NCI-H2081 (cell line): ENCODE measurements at regions not wholly inside any gene's neighbourhood (a gene's known extent, or its start where the extent isn't known, plus 50 kb on each side); places are given as distances from the start of the nearest gene placed in this dataset.

Experiments used
- DNase-seq, 2 experiments: peaks; one replicate each; lab custom pipeline; 2025; lab: John Stamatoyannopoulos, UW

DNA sequence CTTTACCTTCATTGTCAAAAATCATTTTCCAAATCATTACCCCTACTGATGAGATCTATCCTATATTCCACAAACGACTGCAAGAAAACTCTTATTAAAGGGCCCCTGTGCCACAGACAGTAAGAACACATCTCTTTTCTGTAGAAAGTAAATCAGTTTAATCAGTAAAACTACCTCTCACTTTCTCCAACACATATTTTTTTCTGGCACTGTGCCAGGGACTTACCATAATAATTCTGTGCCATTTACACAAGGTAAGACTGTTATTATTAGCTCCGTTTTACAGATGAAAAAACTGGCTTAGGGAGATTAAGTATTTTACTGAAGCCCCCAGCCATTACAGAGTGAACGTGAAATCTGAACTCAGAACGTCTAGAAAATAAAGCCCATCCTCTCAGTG, 587.0 kb upstream of the COX7C start:
- DNase-seq, result no peak

GRCh38 chr5:86038566-86038965, 579.2 kb upstream of the COX7C start:
- DNase-seq, result no peak

DNA sequence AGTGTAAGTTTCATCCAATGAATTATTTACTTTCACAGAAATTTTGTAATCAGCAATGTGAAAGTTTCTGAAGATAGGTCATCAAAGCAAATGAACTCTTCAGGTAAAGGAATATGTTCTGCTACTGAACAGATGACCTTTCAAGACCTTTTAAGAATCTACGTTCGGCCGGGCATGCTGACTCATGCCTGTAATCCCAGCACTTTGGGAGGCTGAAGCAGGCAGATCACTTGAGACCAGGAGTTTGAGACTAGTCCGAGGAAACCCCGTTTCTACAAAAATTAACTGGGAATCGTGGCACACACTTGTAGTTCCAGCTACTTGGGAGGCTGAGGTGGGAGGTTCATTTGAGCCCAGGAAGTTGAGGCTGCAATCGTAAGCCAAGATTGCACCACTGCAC, 578.4 kb upstream of the COX7C start:
- no peak for DNase-seq

DNA sequence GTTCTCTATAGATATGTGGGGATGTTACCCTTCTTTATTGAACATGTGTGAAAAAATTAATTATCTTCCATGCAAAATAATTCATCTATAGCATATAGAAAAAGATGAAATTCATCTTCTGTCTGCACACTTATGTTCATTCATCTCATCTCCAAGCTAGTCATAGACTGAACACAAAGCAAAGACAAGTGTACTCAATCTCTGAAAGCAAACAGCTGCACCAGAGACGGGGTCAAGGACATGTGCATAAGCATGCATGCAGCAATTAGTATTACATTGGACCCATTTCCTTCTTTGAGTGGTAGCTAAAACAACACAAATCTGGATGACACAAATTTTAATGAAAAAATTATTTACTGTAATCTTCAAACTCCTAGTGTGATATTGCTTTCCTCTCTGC, 547.0 kb upstream of the COX7C start:
- no peak for DNase-seq

DNA sequence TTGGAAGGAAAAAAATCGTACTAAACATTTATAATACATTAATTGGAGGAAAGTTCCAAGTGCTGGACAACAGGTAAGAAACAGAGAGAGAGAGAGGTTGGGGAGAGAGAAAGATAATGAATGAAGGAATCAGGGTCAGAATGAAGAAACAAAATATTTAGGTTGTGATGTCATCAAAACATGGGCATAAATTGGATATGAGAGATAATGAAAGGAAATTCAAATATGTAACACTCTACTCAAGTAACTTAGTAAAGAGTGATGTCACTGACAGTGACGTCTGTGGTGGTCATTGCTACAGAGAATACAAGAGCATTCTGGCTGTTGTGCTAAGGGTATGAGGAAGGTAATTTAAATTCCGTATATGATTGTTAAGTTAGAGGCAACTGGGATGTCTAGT, 543.4 kb upstream of the COX7C start:
- no peak for DNase-seq

DNA sequence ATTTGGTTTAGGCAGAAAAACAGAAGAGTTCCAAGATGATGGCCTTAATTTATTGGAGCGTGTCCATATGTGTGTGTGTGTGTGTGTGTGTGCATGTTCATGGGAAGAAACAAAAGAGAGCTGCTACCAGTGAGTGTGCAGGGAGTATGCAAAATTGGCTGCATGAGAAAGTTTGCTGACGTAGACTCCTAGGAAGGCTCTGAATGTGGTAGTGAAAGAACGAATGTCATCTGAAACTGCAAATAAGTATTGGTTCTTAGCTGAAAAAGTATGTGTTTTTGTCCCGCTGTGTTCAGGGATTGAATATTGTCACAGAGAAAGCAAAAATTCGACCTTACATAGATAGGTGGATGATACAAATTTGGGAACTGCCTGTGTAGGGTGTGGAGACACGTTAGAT, 542.6 kb upstream of the COX7C start:
- DNase-seq, result no peak

DNA sequence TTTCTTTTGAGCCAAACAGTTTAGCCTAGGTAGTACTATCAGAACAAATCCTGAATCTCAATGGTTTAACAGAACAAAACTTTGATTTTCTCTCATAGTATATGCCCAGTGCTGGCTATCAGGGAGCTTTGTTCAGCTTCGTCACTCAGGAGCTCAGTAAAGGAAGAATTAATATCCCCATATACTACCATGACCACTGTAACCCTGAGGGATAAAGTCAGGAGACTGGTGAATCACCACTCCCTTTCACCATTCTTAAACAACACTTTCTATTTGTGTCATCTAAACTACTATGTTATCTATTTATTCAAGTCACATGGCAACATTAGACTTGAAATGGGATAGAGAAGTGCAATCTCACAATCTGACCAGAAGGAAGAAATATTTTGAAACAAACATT, 522.6 kb upstream of the COX7C start:
- no peak for DNase-seq

DNA sequence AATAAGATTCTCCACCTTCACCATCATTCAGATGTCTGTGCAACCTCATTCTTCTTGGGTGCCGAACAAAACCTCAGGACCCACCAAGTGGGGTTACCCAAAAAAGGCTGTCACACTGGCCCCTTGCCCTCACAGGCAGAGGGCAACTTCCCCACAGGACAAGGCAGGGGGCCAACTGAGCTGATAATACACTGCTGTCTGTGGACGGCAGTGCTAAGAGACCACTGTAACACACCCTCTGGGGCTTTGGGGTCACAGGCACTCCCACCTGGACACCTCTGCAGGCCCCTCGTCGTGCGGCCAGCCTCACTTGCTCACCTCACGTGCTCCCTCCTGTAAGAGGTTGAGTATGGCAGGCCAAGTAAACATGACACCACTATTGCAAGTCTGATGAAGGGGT, 515.8 kb upstream of the COX7C start:
- no peak for DNase-seq

- no peak for DNase-seq
These were observed 508.9 kb upstream of the COX7C start for GRCh38 chr5:86108825-86109224.

- no peak for DNase-seq
These were observed 505.5 kb upstream of the COX7C start for GRCh38 chr5:86112249-86112648.

DNA sequence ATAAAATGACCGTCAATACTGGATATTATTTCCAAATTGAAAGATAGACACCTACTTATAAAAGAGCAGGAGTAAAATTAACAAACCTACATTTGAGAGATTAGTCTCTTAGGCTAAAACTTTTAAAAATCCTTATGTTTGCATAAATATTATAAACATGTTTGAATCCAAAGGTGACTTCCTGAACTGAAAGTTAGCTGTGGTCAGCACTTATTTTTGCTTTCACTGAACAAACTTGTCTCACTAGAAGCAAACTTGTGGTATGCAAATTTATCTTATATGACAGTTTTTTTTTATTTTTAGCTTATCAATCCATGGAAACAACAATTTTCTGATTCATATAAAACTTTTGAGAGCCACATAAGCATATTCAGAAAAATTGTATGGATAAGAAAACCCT, 502.6 kb upstream of the COX7C start:
- no peak for DNase-seq

GRCh38 chr5:86118542-86118941, 499.2 kb upstream of the COX7C start:
- peak in 1 of 2 experiments; percentile 0 for DNase-seq

- DNase-seq, result peak; percentile 20 to 41
These were observed 493.4 kb upstream of the COX7C start for GRCh38 chr5:86124333-86124732.

- DNase-seq, result no peak
These were observed 491.8 kb upstream of the COX7C start for GRCh38 chr5:86125731-86126601.

DNA sequence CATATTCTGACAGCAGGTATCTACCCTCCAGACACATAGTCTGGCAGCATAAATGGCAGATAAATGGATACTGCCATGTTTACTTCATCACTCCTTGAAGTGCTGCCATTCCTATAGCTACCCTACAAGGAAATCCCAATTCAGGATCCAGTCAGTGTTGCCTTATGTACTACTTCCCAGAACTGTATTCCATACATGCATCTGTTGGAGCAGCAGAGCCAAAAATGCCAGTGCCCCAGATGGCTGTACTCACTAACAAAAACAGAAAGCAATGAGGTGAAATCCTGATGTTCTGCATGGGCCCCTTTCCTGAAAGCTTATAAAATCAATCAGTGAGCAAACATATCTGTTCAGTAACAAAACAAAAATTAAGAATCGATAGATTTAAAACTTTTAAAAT, 490.0 kb upstream of the COX7C start:
- no peak for DNase-seq

DNA sequence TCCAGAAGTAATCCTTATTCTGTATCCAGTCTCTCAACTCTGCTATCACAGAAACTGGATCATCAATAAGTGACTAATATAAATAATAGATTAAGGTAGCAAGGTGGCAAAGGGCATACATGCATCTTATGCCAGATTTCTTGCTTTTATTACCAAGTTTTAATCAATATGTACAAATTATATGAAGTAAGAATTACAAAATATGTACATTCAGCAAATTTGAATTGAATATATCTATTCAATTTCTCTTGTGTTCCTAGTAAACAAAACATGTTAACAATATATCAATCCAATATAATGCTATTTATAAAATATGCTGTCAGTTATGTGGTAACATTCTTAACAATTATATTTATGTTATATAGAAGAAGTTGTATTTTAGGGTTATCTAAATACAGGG, 488.7 kb upstream of the COX7C start:
- no peak for DNase-seq

DNA sequence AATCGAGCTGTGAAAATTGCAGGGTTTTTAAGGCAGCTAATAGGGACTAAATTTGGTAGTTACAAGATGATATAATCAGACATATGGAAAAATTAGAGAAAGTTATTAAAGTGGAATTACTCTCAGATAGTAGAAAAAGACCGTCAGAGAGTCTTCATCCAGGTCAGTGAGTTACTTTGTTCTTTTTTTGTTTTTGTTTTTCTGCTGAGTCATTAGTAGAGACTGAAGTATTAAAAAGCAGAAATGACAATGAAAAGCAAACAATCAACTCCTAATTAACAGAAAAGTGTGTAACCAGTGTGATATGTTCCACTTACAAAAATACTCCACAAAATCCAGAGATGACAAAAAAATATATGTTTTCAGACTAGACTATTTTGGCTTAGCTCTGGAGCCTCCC, 480.4 kb upstream of the COX7C start:
- DNase-seq, result no peak

DNA sequence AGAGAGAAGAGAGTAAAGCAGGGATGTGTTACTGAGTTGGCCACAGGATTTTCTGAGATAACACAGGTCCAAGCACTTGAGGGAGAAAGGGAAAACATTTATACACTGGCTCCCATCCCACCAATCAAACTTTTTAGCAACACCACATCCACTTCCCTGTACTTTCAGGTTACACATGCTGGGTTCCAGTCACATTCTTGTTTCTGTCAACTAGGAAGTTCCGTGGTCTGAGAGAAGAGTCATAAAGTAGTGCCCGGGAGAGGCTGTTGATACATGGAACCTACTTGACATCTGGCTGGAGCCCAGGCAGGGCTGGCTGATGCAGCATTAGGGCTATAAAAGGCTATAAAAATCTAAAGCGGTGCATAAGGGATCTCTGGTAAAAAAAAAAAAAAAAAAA, 473.9 kb upstream of the COX7C start:
- no peak for DNase-seq

GRCh38 chr5:86152988-86153560, 464.7 kb upstream of the COX7C start:
- DNase-seq, result no peak

- no peak for DNase-seq
These were observed 461.9 kb upstream of the COX7C start for GRCh38 chr5:86155796-86156195.

- no peak for DNase-seq
These were observed 447.5 kb upstream of the COX7C start for GRCh38 chr5:86170194-86170593.

DNA sequence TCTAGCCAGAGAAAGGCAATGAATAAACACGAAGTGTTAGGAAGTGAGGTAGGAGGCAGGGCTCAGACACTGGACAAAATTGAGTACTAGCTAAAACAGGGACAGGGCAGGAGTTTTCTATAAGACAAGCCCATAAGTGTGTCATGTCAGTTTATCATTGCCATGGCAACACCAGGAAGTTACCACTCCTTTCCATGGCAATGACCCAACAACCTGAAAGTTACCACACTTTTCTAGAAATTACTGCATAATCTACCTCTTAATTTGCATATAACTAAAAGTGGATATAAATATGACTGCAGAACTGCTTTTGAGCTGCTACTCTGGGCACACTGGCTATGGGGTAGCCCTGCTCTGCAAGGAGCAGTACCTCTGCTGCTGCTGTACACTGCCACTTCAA, 442.5 kb upstream of the COX7C start:
- no peak for DNase-seq

DNA sequence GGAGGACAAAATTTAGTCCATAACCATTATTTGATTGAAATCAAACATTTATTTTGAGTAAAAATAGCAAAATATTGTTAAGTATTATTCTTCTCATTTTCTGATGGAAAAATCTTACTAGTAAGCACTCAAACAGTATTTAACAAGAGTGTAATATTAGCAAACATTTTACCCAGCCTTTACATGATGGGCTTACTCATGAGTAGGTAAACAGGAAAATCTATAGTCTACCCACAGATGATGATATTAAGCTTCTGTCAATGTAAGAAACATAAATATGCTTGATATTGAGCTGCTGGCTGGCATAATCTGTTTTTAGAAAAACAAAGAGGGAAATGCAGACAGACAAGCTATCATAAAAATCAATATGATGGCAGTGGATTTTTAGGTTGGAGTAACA, 418.5 kb upstream of the COX7C start:
- no peak for DNase-seq

DNA sequence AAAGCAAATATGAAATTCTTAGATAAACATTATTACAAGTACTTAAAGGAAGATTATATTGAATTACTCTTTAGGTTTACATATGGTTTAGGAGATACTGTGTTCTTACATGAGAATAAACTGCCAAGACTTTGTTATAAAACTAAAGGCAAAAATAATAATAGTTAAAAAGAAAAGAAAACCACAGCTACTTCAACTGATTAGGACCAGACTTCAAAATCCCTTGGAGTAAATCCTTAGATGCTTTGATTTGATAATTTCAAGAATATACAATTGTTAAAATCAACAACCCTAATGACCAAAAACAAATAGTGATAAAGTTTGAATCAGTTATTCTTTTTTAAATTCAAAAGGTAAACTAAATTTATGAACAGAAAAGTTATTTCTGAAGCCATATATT, 389.6 kb upstream of the COX7C start:
- no peak for DNase-seq
